ENCODE measurements at regions not wholly inside any gene's neighbourhood (a gene's known extent, or its start where the extent isn't known, plus 50 kb on each side); places are given as distances from the start of the nearest gene placed in this dataset.

- TF ChIP-seq CTCF (IDR thresholded peaks at IDR 0.05; ENCODE audit: insufficient read depth, low read length, missing control alignments) = no peak
- CTCF ChIA-PET = interaction anchor here (0.9 to 4.7 kb wide), 6 partner anchors 10 to 1947 kb away, joined by 3 to 42 read pairs (median 6); no protein-coding TSS in a partner anchor
- POLR2A ChIA-PET = no interaction called here
- DNase-seq (ENCODE audit: low read depth, low spot score) = no peak
- H3K4me3 ChIP-seq (ENCODE audit: low read depth, low read length) = no peak overlapping the region
Observed at GRCh38 chr16:6642271-6642670, 690.4 kb upstream of the RBFOX1 start.

GRCh38 chr16:6641091-6641490, 691.6 kb upstream of the RBFOX1 start:
- ChIA-PET POLR2A (no interaction called here), CTCF (interaction anchor here (4.7 kb wide), 1 partner anchor 1405 kb away, joined by 42 read pairs; no protein-coding TSS in a partner anchor)
- TF ChIP-seq CTCF (IDR thresholded peaks at IDR 0.05; ENCODE audit: insufficient read depth, low read length, missing control alignments) = no peak
- no peak for DNase-seq (ENCODE audit: low read depth, low spot score)
- H3K4me3 ChIP-seq (ENCODE audit: low read depth, low read length) = no peak overlapping the region

- H3K4me3 ChIP-seq (ENCODE audit: low read depth, low read length) = no peak overlapping the region
- CTCF ChIA-PET = no interaction called here
- TF ChIP-seq CTCF (IDR thresholded peaks at IDR 0.05; ENCODE audit: insufficient read depth, low read length, missing control alignments) = no peak
- POLR2A ChIA-PET = no interaction called here
- DNase-seq (ENCODE audit: low read depth, low spot score) = no peak
Observed at GRCh38 chr16:6636457-6636856, 696.2 kb upstream of the RBFOX1 start.

- no peak for TF ChIP-seq CTCF (IDR thresholded peaks at IDR 0.05; ENCODE audit: insufficient read depth, low read length, missing control alignments)
- ChIA-PET CTCF (no interaction called here), POLR2A (no interaction called here)
- no peak for DNase-seq (ENCODE audit: low read depth, low spot score)
- no peak overlapping the region for H3K4me3 ChIP-seq (ENCODE audit: low read depth, low read length)
Observed at GRCh38 chr16:6634151-6634550, 698.5 kb upstream of the RBFOX1 start.

GRCh38 chr16:6633456-6633855, 699.2 kb upstream of the RBFOX1 start:
- ChIA-PET CTCF (no interaction called here), POLR2A (no interaction called here)
- TF ChIP-seq CTCF (IDR thresholded peaks at IDR 0.05; ENCODE audit: insufficient read depth, low read length, missing control alignments) = no peak
- no peak for DNase-seq (ENCODE audit: low read depth, low spot score)
- H3K4me3 ChIP-seq (ENCODE audit: low read depth, low read length) = no peak overlapping the region

GRCh38 chr16:6629110-6629509, 703.5 kb upstream of the RBFOX1 start:
- no peak overlapping the region for H3K4me3 ChIP-seq (ENCODE audit: low read depth, low read length)
- POLR2A ChIA-PET = no interaction called here
- DNase-seq (ENCODE audit: low read depth, low spot score) = no peak
- CTCF ChIA-PET = interaction anchor here (0.9 kb wide), 1 partner anchor 13 kb away, joined by 3 read pairs; no protein-coding TSS in a partner anchor
- TF ChIP-seq CTCF (IDR thresholded peaks at IDR 0.05; ENCODE audit: insufficient read depth, low read length, missing control alignments) = no peak

All from AG04449 (cell line).